Breast epithelium (tissue), 4 donors: ENCODE measurements at regions not wholly inside any gene's neighbourhood (a gene's known extent, or its start where the extent isn't known, plus 50 kb on each side); places are given as distances from the start of the nearest gene placed in this dataset.

ENCODE experiments used
- DNase-seq, 2 donors: peaks; one replicate each; pipeline ENCODE4 v3.0.0-alpha.2; 2019; ENCODE audit warnings: low spot score in 2 of 2
- H3K27ac ChIP-seq, 2 donors: fragments of 200-600 bp; sonication (generic) in 1 of 2; one replicate each; pipeline ENCODE4 v1.5.1; 2016 to 2019; ENCODE audit warnings: mild to moderate bottlenecking in 1 of 2
- H3K27me3 ChIP-seq, 2 donors: fragments of 200-600 bp; sonication (generic) in 1 of 2; one replicate each; pipeline versions ENCODE4 v1.5.1 to v1.6.0; 2017 to 2019; ENCODE audit warnings: control low read depth in 1 of 2, mild to moderate bottlenecking in 1 of 2
- H3K36me3 ChIP-seq: fragments of 200-600 bp; one replicate; pipeline ENCODE4 v1.5.1; 2019
- H3K4me1 ChIP-seq, 2 donors: fragments of 200-600 bp; sonication (generic); one replicate each; pipeline ENCODE4 v1.5.1; 2016 to 2019; ENCODE audit warnings: control low read depth in 1 of 2
- H3K4me3 ChIP-seq, 3 donors: fragments of 200-600 bp; sonication (generic); 1 replicate in 2 of 3; 2 replicates in 1 of 3; pipeline ENCODE4 v1.5.1; 2016 to 2019; ENCODE audit warnings: mild to moderate bottlenecking in 3 of 3, moderate library complexity in 2 of 3
- H3K9me3 ChIP-seq, 2 donors: fragments of 200-600 bp; sonication (generic) in 1 of 2; one replicate each; pipeline ENCODE4 v1.5.1; 2016 to 2019; ENCODE audit warnings: control low read depth in 1 of 2
- POLR2A ChIP-seq: fragments of 450-650 bp; IDR thresholded peaks from one replicate; pipeline ENCODE4 v1.6.1; 2016; ENCODE audit warnings: antibody characterized with exemption, mild to moderate bottlenecking, moderate library complexity
- POLR2AphosphoS5 ChIP-seq, 3 donors: sonication (generic); formaldehyde crosslinking; IDR thresholded peaks; one replicate each; pipeline ENCODE4 v1.6.1; 2017; ENCODE audit warnings: antibody characterized with exemption in 3 of 3
- intact Hi-C: fragments of 100-400 bp; cut with DNase I; formaldehyde crosslinking; loops from one replicate; pipeline ENCODE4 v1.15.1; 2023; ENCODE audit warnings: low total_unique reads
- TF ChIP-seq, protein P1 (sequence below), 3 donors: fragments of 450-650 bp; IDR thresholded peaks; one replicate each; pipeline ENCODE4 v1.5.1; 2016 to 2017; ENCODE audit warnings: antibody characterized with exemption in 3 of 3, mild to moderate bottlenecking in 3 of 3, moderate library complexity in 3 of 3

DNA sequence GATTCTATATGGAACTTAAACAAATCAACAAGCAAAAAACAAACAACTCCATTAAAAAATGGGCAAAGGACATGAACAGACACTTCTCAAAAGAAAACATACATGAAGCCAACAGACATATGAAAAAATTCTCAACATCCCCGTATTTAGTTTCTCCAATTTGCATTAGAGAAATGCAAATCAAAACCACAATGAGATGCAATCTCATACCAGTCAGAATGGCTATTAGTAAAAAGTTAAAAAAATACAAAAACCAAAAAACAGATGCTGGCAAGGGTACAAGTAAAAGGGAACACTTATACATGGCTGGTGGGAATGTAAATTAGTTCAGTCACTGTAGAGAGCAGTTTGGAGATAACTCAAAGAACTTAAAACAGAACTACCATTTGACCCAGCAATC, 342.1 kb upstream of the NUDT12 start:
- no peaks in the 10 kb centered on the region for H3K27me3 ChIP-seq
- H3K9me3 ChIP-seq: no peaks in the 10 kb centered on the region
- no peaks in the 10 kb centered on the region for H3K4me1 ChIP-seq
- H3K4me3 ChIP-seq: no peak overlapping the region
- no peak for DNase-seq
- intact Hi-C loops: no loop called here
- TF ChIP-seq, protein P1, sequence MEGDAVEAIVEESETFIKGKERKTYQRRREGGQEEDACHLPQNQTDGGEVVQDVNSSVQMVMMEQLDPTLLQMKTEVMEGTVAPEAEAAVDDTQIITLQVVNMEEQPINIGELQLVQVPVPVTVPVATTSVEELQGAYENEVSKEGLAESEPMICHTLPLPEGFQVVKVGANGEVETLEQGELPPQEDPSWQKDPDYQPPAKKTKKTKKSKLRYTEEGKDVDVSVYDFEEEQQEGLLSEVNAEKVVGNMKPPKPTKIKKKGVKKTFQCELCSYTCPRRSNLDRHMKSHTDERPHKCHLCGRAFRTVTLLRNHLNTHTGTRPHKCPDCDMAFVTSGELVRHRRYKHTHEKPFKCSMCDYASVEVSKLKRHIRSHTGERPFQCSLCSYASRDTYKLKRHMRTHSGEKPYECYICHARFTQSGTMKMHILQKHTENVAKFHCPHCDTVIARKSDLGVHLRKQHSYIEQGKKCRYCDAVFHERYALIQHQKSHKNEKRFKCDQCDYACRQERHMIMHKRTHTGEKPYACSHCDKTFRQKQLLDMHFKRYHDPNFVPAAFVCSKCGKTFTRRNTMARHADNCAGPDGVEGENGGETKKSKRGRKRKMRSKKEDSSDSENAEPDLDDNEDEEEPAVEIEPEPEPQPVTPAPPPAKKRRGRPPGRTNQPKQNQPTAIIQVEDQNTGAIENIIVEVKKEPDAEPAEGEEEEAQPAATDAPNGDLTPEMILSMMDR (IDR thresholded peaks at IDR 0.05): no peak
- TF ChIP-seq POLR2AphosphoS5 (IDR thresholded peaks at IDR 0.05): no peak
- TF ChIP-seq POLR2A: no peak
- H3K27ac ChIP-seq: no peak overlapping the region
- H3K36me3 ChIP-seq: no peaks in the 10 kb centered on the region

DNA sequence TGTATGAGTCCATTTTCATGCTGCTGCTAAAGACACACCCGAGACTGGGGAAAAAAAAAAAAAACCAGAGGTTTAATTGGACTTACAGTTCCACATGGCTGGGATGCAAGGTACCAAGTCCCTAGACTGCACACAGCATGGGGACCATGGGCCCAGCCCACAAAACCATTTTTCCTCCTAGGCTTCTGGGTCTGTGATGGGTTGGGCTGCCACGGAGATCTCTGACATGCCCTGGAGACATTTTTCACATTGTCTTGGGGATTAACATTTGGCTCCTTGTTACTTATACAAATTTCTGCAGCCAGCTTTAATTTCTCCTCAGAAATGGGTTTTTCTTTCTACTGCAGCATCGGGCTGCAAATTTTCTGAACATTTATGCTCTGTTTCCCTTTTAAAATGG, 340.3 kb upstream of the NUDT12 start:
- Histone ChIP-seq H3K4me1 (no peaks in the 10 kb centered on the region), H3K36me3 (no peaks in the 10 kb centered on the region), H3K27ac (no peak overlapping the region), H3K4me3 (no peak overlapping the region), H3K9me3 (no peaks in the 10 kb centered on the region), H3K27me3 (no peaks in the 10 kb centered on the region)
- no peak for DNase-seq
- no peak for TF ChIP-seq POLR2AphosphoS5 (IDR thresholded peaks at IDR 0.05)
- TF ChIP-seq, protein P1 (IDR thresholded peaks at IDR 0.05): no peak
- TF ChIP-seq POLR2A: no peak
- intact Hi-C loops: no loop called here

DNA sequence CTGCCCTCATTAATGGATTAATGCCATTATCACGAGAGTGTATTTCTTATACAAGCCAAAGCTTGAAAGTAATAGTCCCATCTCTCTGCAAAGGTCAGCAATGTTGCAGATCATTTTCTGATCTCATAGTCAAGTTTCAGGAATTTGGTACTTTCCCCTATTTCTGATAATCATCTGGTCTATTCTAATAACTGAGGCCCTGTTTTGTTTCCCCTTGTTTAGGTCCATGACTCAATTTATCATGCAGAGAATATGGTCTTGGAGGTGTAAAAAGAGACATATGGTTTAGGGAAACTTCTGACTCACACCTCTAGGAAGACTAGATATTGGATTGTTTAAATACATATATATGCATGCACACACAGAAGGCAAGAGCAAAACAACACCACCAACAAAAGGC, 339.3 kb upstream of the NUDT12 start:
- no peaks in the 10 kb centered on the region for H3K27me3 ChIP-seq
- no peak overlapping the region for H3K4me3 ChIP-seq
- H3K27ac ChIP-seq: no peak overlapping the region
- H3K9me3 ChIP-seq: no peaks in the 10 kb centered on the region
- DNase-seq: no peak
- no peaks in the 10 kb centered on the region for H3K4me1 ChIP-seq
- H3K36me3 ChIP-seq: no peaks in the 10 kb centered on the region
- intact Hi-C loops: no loop called here
- TF ChIP-seq POLR2AphosphoS5 (IDR thresholded peaks at IDR 0.05) (no peak), POLR2A (no peak)
- TF ChIP-seq, protein P1 (IDR thresholded peaks at IDR 0.05): no peak

DNA sequence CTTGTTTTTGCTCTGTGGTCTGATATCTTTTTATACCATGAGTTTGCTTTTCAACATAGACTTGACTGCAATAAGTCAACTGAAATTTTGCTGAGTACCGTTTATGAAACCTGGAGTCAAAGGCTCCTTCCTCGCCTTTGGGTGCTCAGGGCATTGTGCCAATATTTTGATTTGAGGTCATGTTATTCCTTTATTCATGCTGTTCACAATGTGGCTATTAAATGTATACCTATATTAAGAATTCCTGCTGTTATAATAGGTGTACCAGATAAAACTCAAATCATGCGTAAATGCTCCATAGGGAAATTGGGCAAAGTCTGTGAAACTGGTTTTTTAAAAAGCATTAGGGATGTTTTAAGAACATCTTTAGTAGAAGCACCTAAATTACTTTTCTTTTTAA, 334.0 kb upstream of the NUDT12 start:
- DNase-seq: no peak
- Histone ChIP-seq H3K27me3 (no peaks in the 10 kb centered on the region), H3K9me3 (no peaks in the 10 kb centered on the region), H3K36me3 (no peaks in the 10 kb centered on the region), H3K4me1 (no peaks in the 10 kb centered on the region), H3K27ac (no peak overlapping the region), H3K4me3 (no peak overlapping the region)
- intact Hi-C loops: no loop called here
- TF ChIP-seq POLR2A: no peak
- no peak for TF ChIP-seq POLR2AphosphoS5 (IDR thresholded peaks at IDR 0.05)

DNA sequence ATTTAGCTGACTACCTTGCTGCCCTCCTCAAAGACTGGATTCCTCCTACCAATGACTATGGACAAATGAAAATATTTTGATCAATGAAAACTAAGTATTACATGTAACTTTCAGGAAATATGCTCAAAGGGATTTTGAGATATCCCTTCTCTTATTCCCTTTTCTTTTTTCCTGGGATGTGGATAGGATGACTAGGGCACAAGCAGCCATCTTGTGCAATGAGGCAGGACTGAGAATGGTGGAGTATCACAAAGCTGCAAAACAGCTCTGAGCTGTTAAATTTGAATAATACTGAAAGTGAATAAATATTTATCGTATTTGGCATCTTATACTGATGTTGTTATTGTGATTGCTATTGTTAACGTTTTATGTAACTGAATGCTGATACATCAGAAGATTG, 333.1 kb upstream of the NUDT12 start:
- Histone ChIP-seq H3K36me3 (no peaks in the 10 kb centered on the region), H3K4me3 (no peak overlapping the region), H3K27me3 (no peaks in the 10 kb centered on the region), H3K27ac (no peak overlapping the region), H3K4me1 (no peaks in the 10 kb centered on the region), H3K9me3 (no peaks in the 10 kb centered on the region)
- intact Hi-C loops: no loop called here
- TF ChIP-seq POLR2A: no peak
- TF ChIP-seq, protein P1 (IDR thresholded peaks at IDR 0.05): no peak
- no peak for TF ChIP-seq POLR2AphosphoS5 (IDR thresholded peaks at IDR 0.05)
- DNase-seq: no peak

DNA sequence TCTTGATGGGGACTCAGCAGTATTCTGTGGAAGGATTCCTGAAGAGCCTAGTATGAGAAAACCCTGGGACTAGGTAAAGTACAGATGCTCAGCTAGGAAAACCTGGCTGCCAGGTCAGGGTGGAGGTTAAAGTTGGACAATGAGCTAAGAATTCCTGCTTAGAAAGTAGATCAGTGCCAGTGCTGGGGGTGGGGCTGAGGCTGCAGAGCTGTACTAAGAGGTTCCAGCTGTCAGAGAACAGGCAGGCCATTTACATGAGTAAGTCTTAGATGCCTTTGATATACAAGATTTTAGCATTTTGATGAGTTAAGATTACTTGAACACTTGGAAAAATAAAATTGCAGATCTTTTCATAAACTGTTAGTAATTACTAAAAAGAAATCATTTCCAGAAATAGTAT, 332.3 kb upstream of the NUDT12 start:
- Histone ChIP-seq H3K27ac (no peak overlapping the region), H3K4me3 (no peak overlapping the region), H3K4me1 (no peaks in the 10 kb centered on the region), H3K9me3 (no peaks in the 10 kb centered on the region), H3K36me3 (no peaks in the 10 kb centered on the region), H3K27me3 (no peaks in the 10 kb centered on the region)
- TF ChIP-seq POLR2AphosphoS5 (IDR thresholded peaks at IDR 0.05) (no peak), POLR2A (no peak)
- TF ChIP-seq, protein P1 (IDR thresholded peaks at IDR 0.05): no peak
- intact Hi-C loops: no loop called here
- no peak for DNase-seq
